ENCODE measurements at regions not wholly inside any gene's neighbourhood (a gene's known extent, or its start where the extent isn't known, plus 50 kb on each side); places are given as distances from the start of the nearest gene placed in this dataset.

DNA sequence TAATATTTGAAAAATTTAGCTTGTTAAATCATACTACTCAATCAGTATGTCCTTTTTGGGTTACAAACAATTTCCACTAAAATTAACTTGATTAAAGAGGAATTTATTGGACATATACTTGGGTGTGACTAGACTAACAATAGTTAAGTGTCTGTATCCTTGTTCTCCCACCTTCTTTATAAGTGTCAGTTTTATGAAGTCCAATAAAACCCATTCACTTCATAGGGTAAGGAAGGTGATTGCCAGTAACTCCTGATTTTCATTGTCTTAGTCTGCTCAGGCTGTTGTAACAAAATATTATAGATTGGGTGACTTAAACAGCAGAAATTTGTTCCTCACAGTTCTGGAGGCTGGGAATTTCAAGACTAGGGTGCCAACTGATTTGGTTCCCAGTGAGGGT lies 800.0 kb downstream of the PDHA2 start:
- intact Hi-C loops (cut with DNase I; ENCODE audit: low total_unique reads) = no loop called here
- DNase-seq (ENCODE audit: low spot score in 2 of 2) = no peak
- H3K4me3 ChIP-seq (ENCODE audit: low read depth, poor library complexity, severe bottlenecking) = no peak overlapping the region
- TF ChIP-seq, protein P1, sequence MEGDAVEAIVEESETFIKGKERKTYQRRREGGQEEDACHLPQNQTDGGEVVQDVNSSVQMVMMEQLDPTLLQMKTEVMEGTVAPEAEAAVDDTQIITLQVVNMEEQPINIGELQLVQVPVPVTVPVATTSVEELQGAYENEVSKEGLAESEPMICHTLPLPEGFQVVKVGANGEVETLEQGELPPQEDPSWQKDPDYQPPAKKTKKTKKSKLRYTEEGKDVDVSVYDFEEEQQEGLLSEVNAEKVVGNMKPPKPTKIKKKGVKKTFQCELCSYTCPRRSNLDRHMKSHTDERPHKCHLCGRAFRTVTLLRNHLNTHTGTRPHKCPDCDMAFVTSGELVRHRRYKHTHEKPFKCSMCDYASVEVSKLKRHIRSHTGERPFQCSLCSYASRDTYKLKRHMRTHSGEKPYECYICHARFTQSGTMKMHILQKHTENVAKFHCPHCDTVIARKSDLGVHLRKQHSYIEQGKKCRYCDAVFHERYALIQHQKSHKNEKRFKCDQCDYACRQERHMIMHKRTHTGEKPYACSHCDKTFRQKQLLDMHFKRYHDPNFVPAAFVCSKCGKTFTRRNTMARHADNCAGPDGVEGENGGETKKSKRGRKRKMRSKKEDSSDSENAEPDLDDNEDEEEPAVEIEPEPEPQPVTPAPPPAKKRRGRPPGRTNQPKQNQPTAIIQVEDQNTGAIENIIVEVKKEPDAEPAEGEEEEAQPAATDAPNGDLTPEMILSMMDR (IDR thresholded peaks at IDR 0.05) = no peak
- no peak for TF ChIP-seq POLR2A (IDR thresholded peaks at IDR 0.05)

DNA sequence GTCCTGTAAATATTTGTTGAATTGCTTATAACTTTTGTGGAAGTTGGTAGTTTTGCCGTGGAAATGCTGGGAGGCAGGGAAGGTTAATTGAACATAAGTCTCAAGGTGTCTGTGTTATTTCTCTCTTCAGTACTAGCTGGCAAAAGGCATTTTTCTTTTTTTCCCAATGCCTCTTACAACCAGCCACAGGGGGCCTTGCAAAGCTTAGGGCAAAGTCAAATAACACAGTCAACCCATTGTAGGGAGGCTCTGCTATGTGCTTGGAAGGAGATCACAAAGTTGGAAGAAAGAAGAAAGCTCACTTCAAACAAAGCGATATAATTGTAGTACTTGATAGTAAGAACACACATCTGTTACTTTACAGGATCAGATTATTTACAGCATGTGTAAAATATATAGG lies 802.6 kb downstream of the PDHA2 start:
- DNase-seq (ENCODE audit: low spot score in 2 of 2) = no peak
- 38 to 42% methylated on average over 2 of the region's 2 CpGs for WGBS, 2 donors
- no peak overlapping the region for H3K4me3 ChIP-seq (ENCODE audit: low read depth, poor library complexity, severe bottlenecking)
- no peak for TF ChIP-seq POLR2A (IDR thresholded peaks at IDR 0.05)
- intact Hi-C loops (cut with DNase I; ENCODE audit: low total_unique reads) = no loop called here

DNA sequence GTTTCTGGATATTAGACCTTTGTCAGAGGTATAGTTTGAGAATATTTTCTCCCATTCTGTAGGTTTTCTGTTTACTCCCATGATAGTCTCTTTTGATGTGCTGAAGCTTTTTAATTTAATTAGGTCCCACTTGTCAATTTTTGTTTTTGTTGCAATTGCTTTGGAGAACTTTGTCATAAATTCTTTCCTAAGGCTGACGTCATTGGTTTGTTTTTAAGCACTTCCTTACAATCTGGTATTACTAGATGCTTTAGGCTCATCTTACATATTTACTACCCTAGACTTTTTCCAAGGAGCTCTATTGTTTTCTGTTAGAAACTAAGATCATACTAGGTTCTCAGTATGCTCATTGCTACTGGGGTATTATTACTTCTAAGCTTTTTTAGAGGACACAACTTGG lies 806.3 kb downstream of the PDHA2 start:
- WGBS, 2 donors = 50 to 64% methylated on average over 1 of the region's 1 CpG
- no peak for TF ChIP-seq POLR2A (IDR thresholded peaks at IDR 0.05)
- intact Hi-C loops (cut with DNase I; ENCODE audit: low total_unique reads) = no loop called here
- no peak overlapping the region for H3K4me3 ChIP-seq (ENCODE audit: low read depth, poor library complexity, severe bottlenecking)
- DNase-seq (ENCODE audit: low spot score in 2 of 2) = no peak

DNA sequence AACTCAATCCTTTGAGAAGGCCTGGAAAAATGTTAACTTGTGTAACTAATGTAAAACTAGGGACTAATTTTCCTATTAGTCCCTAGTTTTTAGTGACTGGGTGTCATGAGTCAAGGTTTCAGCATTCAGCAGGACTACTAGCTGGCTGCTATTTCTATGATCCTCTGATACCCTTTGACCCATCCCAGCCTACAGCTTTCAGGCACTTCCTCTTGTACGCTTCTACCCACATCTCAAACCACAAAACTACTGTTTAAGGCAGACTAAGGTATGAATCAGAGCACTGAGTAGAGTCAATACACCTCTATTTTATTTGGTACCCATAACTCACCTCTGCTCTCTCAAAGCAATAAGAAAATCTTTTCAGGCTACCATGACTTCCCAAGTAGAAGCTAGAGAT lies 809.6 kb downstream of the PDHA2 start:
- no peak for TF ChIP-seq POLR2A (IDR thresholded peaks at IDR 0.05)
- TF ChIP-seq, protein P1 (IDR thresholded peaks at IDR 0.05) = no peak
- intact Hi-C loops (cut with DNase I; ENCODE audit: low total_unique reads) = no loop called here
- 48 to 70% methylated on average over 1 of the region's 1 CpG for WGBS, 2 donors
- H3K4me3 ChIP-seq (ENCODE audit: low read depth, poor library complexity, severe bottlenecking) = no peak overlapping the region
- no peak for DNase-seq (ENCODE audit: low spot score in 2 of 2)

DNA sequence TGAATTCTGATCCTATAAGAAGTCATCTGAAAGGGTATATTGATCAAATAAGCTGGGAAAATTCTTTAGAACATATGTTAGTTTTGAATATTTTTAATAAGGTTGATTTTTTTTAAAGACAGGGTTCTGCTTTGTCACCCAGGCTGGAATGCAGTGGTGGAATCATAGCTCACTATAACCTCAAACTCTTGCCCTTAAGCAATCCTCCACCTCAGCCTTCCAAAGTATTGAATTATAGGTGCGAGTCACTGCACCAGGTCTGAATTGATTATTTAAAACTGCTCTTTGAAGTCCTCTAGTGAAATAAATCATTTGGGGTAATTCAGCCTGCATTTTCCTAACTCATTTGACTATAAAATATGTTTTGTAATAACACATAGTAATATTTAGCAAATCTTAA lies 812.3 kb downstream of the PDHA2 start:
- no peak for TF ChIP-seq POLR2A (IDR thresholded peaks at IDR 0.05)
- TF ChIP-seq, protein P1 (IDR thresholded peaks at IDR 0.05) = no peak
- no peak overlapping the region for H3K4me3 ChIP-seq (ENCODE audit: low read depth, poor library complexity, severe bottlenecking)
- intact Hi-C loops (cut with DNase I; ENCODE audit: low total_unique reads) = no loop called here
- DNase-seq (ENCODE audit: low spot score in 2 of 2) = no peak
- 50 to 65% methylated on average over 1 of the region's 1 CpG for WGBS, 2 donors

DNA sequence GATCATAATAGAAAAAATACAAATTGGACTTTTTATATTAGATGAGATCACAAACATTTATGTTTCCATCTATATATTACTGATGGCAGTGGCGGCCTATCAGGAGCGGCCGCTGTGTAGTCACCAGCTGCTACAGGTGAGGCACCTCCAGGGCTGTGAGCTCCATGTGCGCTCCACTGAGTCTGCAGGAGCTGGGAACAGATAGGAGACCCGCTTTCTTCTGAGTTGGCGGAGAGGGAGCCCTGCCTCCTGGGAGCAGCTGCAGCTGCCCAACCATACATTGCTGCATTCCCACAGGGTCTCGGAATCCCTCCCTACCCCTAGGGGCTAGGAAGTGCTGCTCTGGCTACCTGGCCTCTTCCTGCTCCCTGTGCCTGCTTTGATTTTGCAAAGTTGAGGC lies 812.9 kb downstream of the PDHA2 start:
- 93 to 98% methylated on average over 7 of the region's 7 CpGs for WGBS, 2 donors
- intact Hi-C loops (cut with DNase I; ENCODE audit: low total_unique reads) = no loop called here
- no peak for DNase-seq (ENCODE audit: low spot score in 2 of 2)
- no peak for TF ChIP-seq POLR2A (IDR thresholded peaks at IDR 0.05)
- TF ChIP-seq, protein P1 (IDR thresholded peaks at IDR 0.05) = no peak
- no peak overlapping the region for H3K4me3 ChIP-seq (ENCODE audit: low read depth, poor library complexity, severe bottlenecking)

GRCh38 chr4:96654045-96654444 lies 814.2 kb downstream of the PDHA2 start:
- WGBS, 2 donors = 91 to 95% methylated on average over 6 of the region's 6 CpGs
- no peak for DNase-seq (ENCODE audit: low spot score in 2 of 2)
- intact Hi-C loops (cut with DNase I; ENCODE audit: low total_unique reads) = no loop called here
- TF ChIP-seq, protein P1 (IDR thresholded peaks at IDR 0.05) = no peak
- no peak for TF ChIP-seq POLR2A (IDR thresholded peaks at IDR 0.05)
- no peak overlapping the region for H3K4me3 ChIP-seq (ENCODE audit: low read depth, poor library complexity, severe bottlenecking)
